T47D (cell line): ENCODE measurements at regions not wholly inside any gene's neighbourhood (a gene's known extent, or its start where the extent isn't known, plus 50 kb on each side); places are given as distances from the start of the nearest gene placed in this dataset.
"Not testable (repeated sequence)": the region's sequence is repeated elsewhere in the genome, so short reads cannot be mapped to it uniquely, and the experiment has no call there.

Source experiments
- DNase-seq, 2 experiments: peaks; one replicate each; pipeline versions ENCODE4 v3.0.0 to v3.0.0-alpha.2; 2011 to 2012; ENCODE audit warnings: low read depth in 1 of 2, low spot score in 1 of 2
- JUND ChIP-seq: IDR thresholded peaks from 2 replicates; pipeline ENCODE4 v1.6.1; 2012; ENCODE audit warnings: low read depth
- in situ Hi-C: cut with HindIII; loops from 2 replicates; pipeline ENCODE4 v1.10.0; 2016; ENCODE audit warnings: low sequenced_read_pairs, low pct_unique_long_range_greater_than_20kb

DNA sequence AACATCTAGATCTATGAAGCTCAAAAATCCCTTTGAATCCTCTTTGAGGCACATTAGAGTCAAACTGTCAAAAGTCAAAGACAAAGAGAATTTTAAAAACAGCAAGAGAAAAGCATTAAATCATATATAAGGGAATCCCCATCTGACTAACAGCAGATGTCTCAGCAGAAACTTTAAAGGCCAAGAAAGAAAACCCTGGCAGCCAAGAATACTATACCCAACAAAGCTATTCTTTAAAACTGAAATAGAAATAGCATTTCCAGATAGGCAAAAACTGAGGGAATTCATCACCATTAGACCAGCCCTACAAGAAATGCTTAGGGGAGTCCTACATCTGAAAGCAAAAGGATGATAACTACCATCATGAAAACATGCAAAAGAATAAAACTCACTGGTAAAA, 211.2 kb upstream of the PDZRN3 start:
- TF ChIP-seq JUND = no peak
- no peak for DNase-seq
- in situ Hi-C loops = no loop called here

DNA sequence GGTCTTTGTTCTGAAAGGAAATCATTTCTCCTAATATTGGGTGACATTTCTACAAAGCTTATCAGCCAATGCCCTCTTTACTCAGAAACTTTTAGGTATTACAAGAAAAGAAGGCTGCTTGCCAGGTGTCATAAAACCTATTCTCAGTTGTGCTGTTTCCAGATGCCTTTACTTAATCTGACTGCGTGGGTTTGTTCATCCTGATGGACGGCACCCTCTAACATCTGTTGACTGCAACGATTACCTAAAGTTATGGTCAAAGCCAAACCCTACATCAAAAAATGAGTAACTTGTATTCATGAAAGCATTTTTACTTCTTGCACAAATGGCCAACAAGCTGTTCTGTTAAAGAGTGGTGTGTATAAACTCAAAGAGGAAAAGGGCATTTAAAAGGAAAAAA, 207.7 kb upstream of the PDZRN3 start:
- no peak for DNase-seq
- TF ChIP-seq JUND = no peak
- in situ Hi-C loops = no loop called here

DNA sequence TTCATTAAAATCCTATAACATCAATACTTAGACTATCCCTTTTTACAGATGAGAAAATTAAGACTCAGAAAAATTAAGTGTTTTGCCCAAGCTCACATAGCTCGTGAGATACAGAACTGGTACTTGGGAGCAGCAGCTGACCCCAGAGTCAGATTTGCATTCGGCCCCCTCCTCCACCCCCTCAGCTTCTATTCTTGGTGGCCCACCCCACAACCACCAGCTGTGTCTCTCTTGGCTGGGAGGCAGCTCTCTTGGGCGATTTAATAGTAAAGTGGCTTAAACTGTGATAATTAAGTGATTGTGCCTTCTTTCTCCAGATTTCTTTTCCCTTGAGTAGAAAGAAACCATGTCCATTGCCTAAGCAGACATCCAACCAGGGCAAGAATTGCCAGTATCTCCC, 203.6 kb upstream of the PDZRN3 start:
- in situ Hi-C loops = no loop called here
- DNase-seq = no peak
- no peak for TF ChIP-seq JUND

DNA sequence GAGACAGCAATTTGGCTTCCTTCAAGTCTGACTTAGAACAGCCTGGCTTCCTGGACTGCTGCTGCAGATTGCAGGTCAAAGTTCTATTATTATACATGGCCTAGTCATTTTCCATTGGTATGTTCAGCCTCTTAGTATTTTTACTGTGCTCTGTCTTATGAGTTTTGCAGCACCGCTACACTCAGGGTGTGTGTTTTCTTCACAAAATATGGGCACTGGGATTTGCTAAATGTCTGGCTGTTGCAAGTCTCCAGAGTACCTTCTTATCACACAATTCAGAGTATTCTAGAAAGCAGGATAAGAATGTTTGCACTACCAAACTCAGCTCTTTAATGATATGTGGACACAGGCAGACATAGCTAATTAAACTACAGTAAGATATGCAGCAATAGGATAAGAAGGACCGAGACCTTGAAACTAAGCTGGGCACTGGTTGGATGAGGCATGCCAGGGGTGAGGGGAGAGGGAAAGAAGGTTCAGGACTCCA, 203.0 kb upstream of the PDZRN3 start:
- TF ChIP-seq JUND = no peak
- DNase-seq = no peak
- in situ Hi-C loops = no loop called here

DNA sequence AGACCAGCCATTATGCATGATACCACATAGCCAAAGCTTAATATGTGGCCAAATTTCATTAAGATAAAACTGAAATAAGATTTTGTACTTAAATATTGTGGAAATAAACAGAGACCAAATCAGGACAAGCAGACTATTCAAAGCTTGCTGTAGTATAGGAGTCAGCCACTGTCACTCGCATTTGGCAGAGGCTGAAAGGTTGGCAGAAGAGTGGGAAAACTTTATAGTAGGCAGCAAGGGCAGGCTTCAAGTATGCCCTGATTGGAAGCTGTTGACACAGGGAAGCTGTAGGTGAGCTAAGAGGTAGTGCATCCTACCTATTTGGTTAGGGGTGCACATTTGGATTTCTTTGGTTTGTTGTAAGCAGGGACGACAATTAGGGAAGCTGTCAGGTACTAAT, 202.5 kb upstream of the PDZRN3 start:
- DNase-seq = no peak
- TF ChIP-seq JUND = no peak
- in situ Hi-C loops = no loop called here

DNA sequence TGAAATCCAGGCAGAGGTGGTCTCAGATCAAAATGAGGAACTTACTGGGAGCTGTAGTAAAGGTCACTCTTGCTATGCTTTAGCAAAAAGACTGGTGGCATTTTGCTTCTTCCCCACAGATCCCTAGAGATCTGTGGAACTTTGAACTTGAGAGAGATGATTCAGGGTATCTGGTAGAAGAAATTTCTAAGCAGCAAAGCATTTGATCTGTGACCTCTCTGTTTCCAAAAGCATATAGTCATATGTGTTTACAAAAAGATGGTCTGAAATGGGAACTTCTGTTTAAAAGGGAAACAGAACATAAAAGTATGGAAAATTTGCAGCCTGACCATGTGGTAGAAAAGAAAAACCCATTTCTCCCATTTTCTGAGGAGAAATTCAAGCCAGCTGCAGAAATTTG, 196.2 kb upstream of the PDZRN3 start:
- in situ Hi-C loops, DNase-seq: not testable (repeated sequence)

DNA sequence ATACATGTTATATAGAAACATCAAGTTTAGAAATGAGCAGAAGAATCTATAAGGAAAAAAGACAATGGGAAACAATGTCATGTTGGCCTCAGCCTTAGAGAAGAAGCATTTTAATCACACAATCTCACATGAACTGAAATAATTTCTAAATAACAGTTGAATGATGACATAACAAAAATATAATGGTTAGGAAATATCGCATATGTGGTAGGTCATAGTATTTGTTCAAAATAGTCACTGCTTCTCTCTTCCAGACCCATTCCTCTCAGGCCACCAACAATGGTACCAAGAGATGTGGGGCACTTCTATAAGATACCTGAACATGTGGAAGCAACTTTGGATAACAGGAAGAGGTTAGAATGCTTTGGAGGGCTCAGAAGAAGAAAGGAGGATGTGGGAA, 195.7 kb upstream of the PDZRN3 start:
- TF ChIP-seq JUND = no peak
- no peak for DNase-seq
- in situ Hi-C loops = no loop called here

DNA sequence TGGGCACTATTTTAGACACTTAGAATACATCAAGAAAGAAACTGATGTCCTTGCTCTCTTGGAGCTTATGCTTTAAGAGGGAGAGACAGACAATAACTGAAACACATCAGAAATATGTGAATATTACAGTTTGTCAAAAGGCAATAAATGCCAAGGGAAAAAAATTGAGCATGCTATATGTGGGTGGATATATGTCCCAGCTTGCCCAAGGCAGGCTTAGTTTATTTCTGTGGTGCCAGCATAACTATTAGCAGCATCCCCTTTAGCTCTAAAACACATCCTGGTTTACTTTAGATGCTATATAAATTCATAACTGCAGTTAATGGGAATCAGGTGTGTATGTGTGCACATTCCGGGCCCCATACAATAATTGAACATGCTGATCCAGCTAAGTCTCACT, 191.2 kb upstream of the PDZRN3 start:
- in situ Hi-C loops = no loop called here
- no peak for DNase-seq
- TF ChIP-seq JUND = no peak

DNA sequence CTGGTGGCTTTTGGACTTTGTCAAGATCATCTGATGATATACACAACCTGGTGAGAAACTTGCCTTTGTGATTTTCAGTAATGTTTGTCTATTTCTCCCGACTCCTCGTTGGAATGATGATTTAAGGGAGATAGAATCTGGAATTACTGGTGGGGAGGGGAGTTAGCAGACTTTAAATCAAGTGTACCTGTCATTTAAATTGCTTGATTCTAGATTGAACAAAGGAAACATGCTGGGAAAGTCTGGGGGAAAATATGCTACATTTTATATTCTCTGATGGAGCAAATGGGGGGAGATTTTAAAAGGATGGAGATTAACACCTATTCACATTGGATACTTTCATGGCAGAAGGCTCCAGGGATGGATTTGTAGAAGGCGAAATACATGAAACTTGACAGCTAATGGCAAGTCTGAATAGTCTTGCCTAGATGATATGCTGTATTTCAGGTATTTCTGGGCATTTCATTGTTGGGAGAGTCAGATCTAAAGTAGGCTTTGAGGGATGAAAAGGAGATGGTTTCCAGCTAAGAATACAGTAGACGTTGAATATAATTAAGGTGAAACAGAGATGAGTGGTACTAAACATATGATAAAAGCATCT, 189.1 kb upstream of the PDZRN3 start:
- TF ChIP-seq JUND = peak; percentile 24; the same call in 1 of the 2 replicates
- in situ Hi-C loops = no loop called here
- no peak for DNase-seq

DNA sequence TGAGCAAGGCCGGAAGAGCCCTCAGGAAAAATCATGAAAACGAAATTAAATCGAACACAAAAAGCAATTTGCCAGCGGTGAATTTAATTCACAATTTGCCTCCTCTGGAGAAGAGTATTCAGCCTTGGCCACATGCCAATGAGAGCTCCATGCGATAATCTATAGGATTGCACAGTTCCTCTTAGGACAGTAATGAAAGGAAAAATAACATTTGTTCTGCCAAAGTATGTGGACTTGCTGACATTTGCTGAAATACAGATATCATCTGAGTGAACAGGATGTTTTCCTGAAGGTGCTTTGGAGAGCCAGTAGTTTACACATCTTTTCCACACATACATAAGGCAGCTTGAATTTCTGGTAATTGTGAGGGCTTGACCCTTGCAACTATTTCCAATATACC, 188.6 kb upstream of the PDZRN3 start:
- TF ChIP-seq JUND = peak; percentile 49; the same call in 1 of the 2 replicates
- peak in 1 of 2 experiments; percentile 76 for DNase-seq
- in situ Hi-C loops = no loop called here

DNA sequence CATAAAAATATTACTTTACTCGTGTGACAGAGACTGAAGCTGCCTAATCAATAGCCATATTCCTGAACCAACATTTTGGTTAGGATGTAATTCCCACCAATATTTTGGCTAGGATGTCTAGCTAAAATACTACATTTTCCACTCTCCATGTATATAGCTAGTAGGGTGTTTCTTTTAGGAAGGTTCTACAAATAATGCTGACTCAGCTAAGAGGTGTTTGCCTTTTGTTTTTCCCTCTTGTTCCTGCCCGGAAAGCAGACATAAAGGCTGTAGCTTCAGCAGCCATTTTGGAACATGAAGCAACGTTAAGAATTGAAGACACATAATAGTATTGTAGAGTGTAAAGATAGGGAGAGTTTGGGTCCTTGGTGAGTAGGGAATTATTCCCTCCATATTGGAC, 187.3 kb upstream of the PDZRN3 start:
- in situ Hi-C loops = no loop called here
- DNase-seq = no peak
- TF ChIP-seq JUND = no peak

DNA sequence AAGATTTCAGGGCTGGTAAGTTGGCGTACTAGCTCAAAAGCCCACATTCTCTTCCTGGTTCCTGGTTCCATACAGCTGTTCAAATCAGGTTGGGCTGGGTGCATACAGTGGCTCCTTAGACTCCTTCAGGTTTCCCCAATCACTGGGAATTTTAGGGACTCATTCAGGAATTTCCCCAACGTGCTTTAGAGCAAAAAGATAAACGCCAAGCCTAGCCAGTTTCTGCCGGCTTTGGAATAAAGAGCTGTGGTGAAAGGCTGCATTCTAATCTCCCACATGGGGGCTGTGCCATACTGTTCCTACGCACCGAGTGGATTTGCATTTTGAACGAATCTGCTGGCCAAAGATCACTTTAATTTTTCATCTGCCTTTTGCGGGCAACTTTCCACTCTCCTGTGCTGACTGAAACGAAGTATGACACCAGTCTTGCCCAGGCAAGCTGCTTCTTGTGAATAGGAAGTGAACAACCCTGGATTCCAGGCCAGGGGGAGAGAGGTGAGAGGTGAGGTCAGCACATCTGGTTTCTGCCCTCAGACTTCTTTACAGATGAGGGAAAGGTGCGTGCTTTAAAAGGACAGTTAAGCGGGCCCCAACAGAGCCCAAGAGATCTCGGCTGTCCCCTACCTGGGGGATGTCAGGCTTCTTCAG, 184.2 kb upstream of the PDZRN3 start:
- in situ Hi-C loops = no loop called here
- TF ChIP-seq JUND = no peak
- DNase-seq = no peak

DNA sequence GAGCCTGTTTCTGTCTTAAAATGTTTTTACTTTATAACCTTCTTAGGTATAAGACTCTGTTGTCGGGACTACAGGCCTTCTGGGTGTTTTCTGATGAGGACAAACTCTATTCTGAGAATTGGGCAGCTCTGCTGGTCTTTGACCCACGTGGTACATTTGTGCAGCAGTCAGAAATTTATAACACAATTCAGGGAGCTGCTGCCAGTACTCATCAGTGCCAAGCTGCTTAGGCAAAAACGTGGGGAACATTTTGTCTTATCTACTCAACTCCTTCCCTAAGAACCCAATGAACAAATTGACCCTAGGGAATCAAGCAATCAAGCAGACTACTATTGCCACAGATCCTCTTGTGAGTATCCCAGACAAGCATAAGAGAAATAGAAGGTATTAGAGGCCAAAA, 180.7 kb upstream of the PDZRN3 start:
- in situ Hi-C loops = no loop called here
- no peak for DNase-seq
- no peak for TF ChIP-seq JUND

DNA sequence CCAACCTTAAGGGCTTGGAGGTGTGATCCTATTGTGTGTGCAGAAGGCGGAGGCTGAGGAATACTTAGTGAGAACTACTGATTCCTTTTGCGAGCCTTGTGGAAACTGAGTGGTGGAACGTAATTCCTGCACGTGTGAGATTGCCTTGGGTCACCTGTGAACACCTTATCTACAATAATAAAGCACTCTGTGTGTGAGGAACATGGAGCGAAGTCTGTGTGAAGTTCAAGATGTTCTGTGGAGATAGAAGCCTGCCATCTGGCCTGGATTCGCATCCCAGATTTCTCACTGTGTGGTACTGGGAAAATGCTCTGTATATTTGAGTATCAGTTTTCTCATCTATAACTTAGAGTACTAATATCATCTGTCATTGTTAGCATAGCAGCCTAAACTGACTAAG, 179.5 kb upstream of the PDZRN3 start:
- DNase-seq = no peak
- no peak for TF ChIP-seq JUND
- in situ Hi-C loops = no loop called here
